Keratinocyte (primary cell): ENCODE measurements at regions not wholly inside any gene's neighbourhood (a gene's known extent, or its start where the extent isn't known, plus 50 kb on each side); places are given as distances from the start of the nearest gene placed in this dataset.

ENCODE experiments used
- DNase-seq: peaks from one replicate; pipeline ENCODE4 v3.0.0-alpha.2; 2011; ENCODE audit warnings: low read depth, missing footprints, low spot score
- FAIRE-seq: peaks from 2 replicates; lab custom pipeline; 2011; peaks lifted over from hg19 to GRCh38; lab: Jason Lieb, UNC
- H2AFZ ChIP-seq: 2 replicates; pipeline ENCODE4 v1.6.0; 2012; ENCODE audit warnings: low read length, control low read depth, inconsistent platforms; ENCODE audit not compliant: control insufficient read depth
- H3K27ac ChIP-seq: 2 replicates; pipeline ENCODE4 v1.5.1; 2011; ENCODE audit warnings: low read length; ENCODE audit not compliant: control insufficient read depth, insufficient read depth
- H3K27me3 ChIP-seq: 3 replicates; pipeline ENCODE4 v1.6.0; 2011; ENCODE audit warnings: low read length; ENCODE audit not compliant: control insufficient read depth, insufficient read depth; ENCODE audit errors: extremely low read depth
- H3K36me3 ChIP-seq, 2 experiments: 2 replicates in 1 of 2; 3 replicates in 1 of 2; pipeline ENCODE4 v1.5.1; 2011; ENCODE audit warnings: low read length in 2 of 2, mild to moderate bottlenecking in 1 of 2; ENCODE audit not compliant: control insufficient read depth in 2 of 2, insufficient read depth in 2 of 2; ENCODE audit errors: extremely low read depth in 1 of 2
- H3K4me1 ChIP-seq: 3 replicates; pipeline ENCODE4 v1.5.1; 2011; ENCODE audit warnings: low read length; ENCODE audit not compliant: control insufficient read depth, insufficient read depth; ENCODE audit errors: extremely low read depth
- H3K4me2 ChIP-seq: 3 replicates; pipeline ENCODE4 v1.6.0; 2011; ENCODE audit warnings: low read depth, low read length; ENCODE audit not compliant: control insufficient read depth, insufficient read depth; ENCODE audit errors: extremely low read depth
- H3K4me3 ChIP-seq, 3 experiments: fragments of 200-600 bp in 1 of 3; sonication (generic) in 1 of 3; 2 replicates in 2 of 3; 3 replicates in 1 of 3; pipeline ENCODE4 v1.5.1; 2011 to 2016; ENCODE audit warnings: low read length in 3 of 3, mild to moderate bottlenecking in 3 of 3, control low read depth in 2 of 3, inconsistent platforms in 1 of 3, low read depth in 1 of 3, mixed read lengths in 1 of 3, mixed run types in 1 of 3, moderate library complexity in 1 of 3; ENCODE audit not compliant: control insufficient read depth in 2 of 3, insufficient read depth in 2 of 3; ENCODE audit errors: extremely low read depth in 1 of 3
- H3K79me2 ChIP-seq: 2 replicates; pipeline ENCODE4 v1.6.0; 2012; ENCODE audit warnings: low read length; ENCODE audit not compliant: control insufficient read depth, insufficient read depth
- H3K9ac ChIP-seq: 3 replicates; pipeline ENCODE4 v1.6.0; 2011; ENCODE audit warnings: low read length; ENCODE audit not compliant: control insufficient read depth, insufficient read depth; ENCODE audit errors: extremely low read depth
- H3K9me1 ChIP-seq: 3 replicates; pipeline ENCODE4 v1.6.0; 2011; ENCODE audit warnings: low read length; ENCODE audit not compliant: control insufficient read depth, insufficient read depth; ENCODE audit errors: extremely low read depth
- H3K9me3 ChIP-seq: 2 replicates; pipeline ENCODE4 v1.5.1; 2012; ENCODE audit warnings: low read depth, low read length; ENCODE audit not compliant: control insufficient read depth
- H4K20me1 ChIP-seq: 3 replicates; pipeline ENCODE4 v1.6.0; 2011; ENCODE audit warnings: low read length; ENCODE audit not compliant: control insufficient read depth, insufficient read depth; ENCODE audit errors: extremely low read depth
- CTCF ChIP-seq, 3 experiments: IDR thresholded peaks in 1 of 3; conservative IDR thresholded peaks in 1 of 3; optimal IDR thresholded peaks in 1 of 3; 2 replicates in 2 of 3; 3 replicates in 1 of 3; pipeline versions ENCODE3 to v1.5.1; 2011; ENCODE audit warnings: low read length in 3 of 3, mild to moderate bottlenecking in 3 of 3, moderate library complexity in 2 of 3, control low read depth in 1 of 3, inconsistent platforms in 1 of 3; ENCODE audit not compliant: insufficient read depth in 2 of 3; ENCODE audit errors: extremely low read depth in 1 of 3
- EZH2 ChIP-seq: IDR thresholded peaks from one replicate; pipeline ENCODE4 v1.6.1; 2012; ENCODE audit warnings: inconsistent platforms, mild to moderate bottlenecking, low read length, moderate library complexity
- dilution Hi-C: fragments of 300-500 bp; cut with MboI; formaldehyde crosslinking; loops from one replicate; pipeline ENCODE4 v1.7.0; 2020; ENCODE audit warnings: low sequenced_read_pairs; ENCODE audit not compliant: extremely low pct_ligation_motif_present

GRCh38 chr6:105607636-105608621 is 205.0 kb upstream of the PREP start:
- peak; percentile 9 for FAIRE-seq
- TF ChIP-seq EZH2 (no peak), CTCF (optimal IDR thresholded peaks at IDR 0.05 in 1 of 3, IDR thresholded peaks at IDR 0.05 in 1 of 3, conservative IDR thresholded peaks at IDR 0.05 in 1 of 3; ENCODE audit: extremely low read depth in 1 of 3, insufficient read depth in 2 of 3, low read length in 3 of 3) (no peak)
- Histone ChIP-seq H3K36me3 (no peaks in the 10 kb centered on the region), H3K4me2 (no peak overlapping the region), H3K27ac (no peak overlapping the region), H2AFZ (no peak overlapping the region), H3K27me3 (no peaks in the 10 kb centered on the region), H4K20me1 (no peaks in the 10 kb centered on the region), H3K4me3 (no peak overlapping the region), H3K9me3 (no peaks in the 10 kb centered on the region), H3K9ac (no peak overlapping the region), H3K9me1 (no peaks in the 10 kb centered on the region), H3K4me1 (peaks cover 16% of the 10 kb centered on the region), H3K79me2 (no peaks in the 10 kb centered on the region)
- no peak for DNase-seq
- dilution Hi-C loops, result no loop called here

GRCh38 chr6:105606831-105607463 is 204.1 kb upstream of the PREP start:
- FAIRE-seq (peak; percentile 29), DNase-seq (no peak)
- H3K9ac ChIP-seq, result no peak overlapping the region
- H3K9me1 ChIP-seq, result no peaks in the 10 kb centered on the region
- no peak overlapping the region for H3K4me3 ChIP-seq
- no peak overlapping the region for H3K4me2 ChIP-seq
- H3K27me3 ChIP-seq, result no peaks in the 10 kb centered on the region
- no peak for TF ChIP-seq CTCF (optimal IDR thresholded peaks at IDR 0.05 in 1 of 3, IDR thresholded peaks at IDR 0.05 in 1 of 3, conservative IDR thresholded peaks at IDR 0.05 in 1 of 3; ENCODE audit: extremely low read depth in 1 of 3, insufficient read depth in 2 of 3, low read length in 3 of 3)
- H4K20me1 ChIP-seq, result no peaks in the 10 kb centered on the region
- no peak overlapping the region for H3K27ac ChIP-seq
- H3K36me3 ChIP-seq, result no peaks in the 10 kb centered on the region
- no peaks in the 10 kb centered on the region for H3K9me3 ChIP-seq
- dilution Hi-C loops, result no loop called here
- H3K79me2 ChIP-seq, result no peaks in the 10 kb centered on the region
- H2AFZ ChIP-seq, result peak overlapping the region; percentile 27
- peaks cover 19% of the 10 kb centered on the region for H3K4me1 ChIP-seq
